Gastroesophageal sphincter (tissue), 3 donors: ENCODE measurements at regions not wholly inside any gene's neighbourhood (a gene's known extent, or its start where the extent isn't known, plus 50 kb on each side); places are given as distances from the start of the nearest gene placed in this dataset.

Experiments used
- POLR2A ChIP-seq, 2 donors: fragments of 450-650 bp; IDR thresholded peaks; one replicate each; pipeline ENCODE4 v1.6.1; 2017; ENCODE audit warnings: antibody characterized with exemption in 2 of 2, mild to moderate bottlenecking in 2 of 2, moderate library complexity in 1 of 2
- TF ChIP-seq, protein P1 (sequence below), 4 experiments: fragments of 200-600 bp in 2 of 4; fragments of 450-650 bp in 2 of 4; sonication (generic) in 1 of 4; IDR thresholded peaks; one replicate each; pipeline ENCODE4 v1.5.1; 2017 to 2019; ENCODE audit warnings: antibody characterized with exemption in 4 of 4, mild to moderate bottlenecking in 2 of 4, moderate library complexity in 2 of 4

DNA sequence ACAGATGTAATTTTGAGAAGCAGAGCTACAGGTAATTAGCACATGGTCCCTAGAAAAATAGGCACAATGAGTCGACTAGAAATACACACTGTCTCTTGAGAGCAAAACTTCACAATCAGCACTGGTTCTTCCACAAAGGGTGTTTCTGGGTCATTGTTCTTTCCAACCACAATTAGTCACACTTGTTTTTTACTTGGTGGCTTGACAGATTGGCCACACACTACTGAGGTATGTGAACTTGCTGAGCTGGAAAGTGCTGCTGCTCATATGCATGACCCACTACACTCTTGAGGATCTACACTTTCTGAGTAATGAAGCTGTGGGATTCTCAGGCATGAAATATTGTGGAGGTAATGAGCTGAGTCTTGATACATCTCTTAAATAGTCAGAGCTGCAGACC, 347.7 kb downstream of the BCKDHB start:
- TF ChIP-seq, protein P1, sequence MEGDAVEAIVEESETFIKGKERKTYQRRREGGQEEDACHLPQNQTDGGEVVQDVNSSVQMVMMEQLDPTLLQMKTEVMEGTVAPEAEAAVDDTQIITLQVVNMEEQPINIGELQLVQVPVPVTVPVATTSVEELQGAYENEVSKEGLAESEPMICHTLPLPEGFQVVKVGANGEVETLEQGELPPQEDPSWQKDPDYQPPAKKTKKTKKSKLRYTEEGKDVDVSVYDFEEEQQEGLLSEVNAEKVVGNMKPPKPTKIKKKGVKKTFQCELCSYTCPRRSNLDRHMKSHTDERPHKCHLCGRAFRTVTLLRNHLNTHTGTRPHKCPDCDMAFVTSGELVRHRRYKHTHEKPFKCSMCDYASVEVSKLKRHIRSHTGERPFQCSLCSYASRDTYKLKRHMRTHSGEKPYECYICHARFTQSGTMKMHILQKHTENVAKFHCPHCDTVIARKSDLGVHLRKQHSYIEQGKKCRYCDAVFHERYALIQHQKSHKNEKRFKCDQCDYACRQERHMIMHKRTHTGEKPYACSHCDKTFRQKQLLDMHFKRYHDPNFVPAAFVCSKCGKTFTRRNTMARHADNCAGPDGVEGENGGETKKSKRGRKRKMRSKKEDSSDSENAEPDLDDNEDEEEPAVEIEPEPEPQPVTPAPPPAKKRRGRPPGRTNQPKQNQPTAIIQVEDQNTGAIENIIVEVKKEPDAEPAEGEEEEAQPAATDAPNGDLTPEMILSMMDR (IDR thresholded peaks at IDR 0.05): no peak
- no peak for TF ChIP-seq POLR2A (IDR thresholded peaks at IDR 0.05)
